GM18508 (cell line): ENCODE measurements at regions not wholly inside any gene's neighbourhood (a gene's known extent, or its start where the extent isn't known, plus 50 kb on each side); places are given as distances from the start of the nearest gene placed in this dataset.

Experiments used
- ATAC-seq: cut with Tn5 transposase; IDR thresholded peaks from one replicate; pipeline ENCODE4 v1.9.1; 2021; ENCODE audit warnings: moderate number of reproducible peaks; ENCODE audit not compliant: insufficient read depth, unreplicated experiment

DNA sequence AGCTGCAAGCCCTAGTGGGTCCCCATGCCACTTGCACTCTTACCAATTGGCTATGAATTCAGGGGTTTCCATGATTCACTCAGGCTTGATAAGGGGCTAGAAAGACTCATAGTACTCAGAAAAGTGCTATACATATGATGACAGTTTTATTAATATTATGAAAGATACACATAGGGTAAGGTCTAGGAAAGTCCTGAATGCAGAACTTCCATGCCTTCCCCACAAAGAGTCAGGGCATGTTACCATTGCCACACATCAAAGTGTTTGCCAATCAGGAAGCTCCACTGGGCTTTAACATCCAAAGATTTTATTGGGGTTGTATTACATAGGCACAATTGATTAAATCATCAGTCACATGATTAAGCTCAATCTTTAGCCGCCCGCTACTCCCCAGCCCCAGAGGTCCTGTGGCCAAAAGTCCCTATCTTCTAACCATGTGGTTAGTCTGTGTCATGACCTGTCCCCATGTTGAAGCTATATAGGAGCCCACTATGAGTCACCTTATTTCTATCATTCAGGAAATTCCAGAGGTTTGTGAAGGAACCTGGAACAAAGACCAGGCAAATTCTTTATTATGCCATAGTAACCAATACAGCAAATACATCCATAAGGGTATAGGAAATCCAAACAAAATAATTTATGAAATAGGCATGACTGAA, 635.6 kb downstream of the STPG2 start:
- ATAC-seq, result no peak
